ENCODE measurements at regions not wholly inside any gene's neighbourhood (a gene's known extent, or its start where the extent isn't known, plus 50 kb on each side); places are given as distances from the start of the nearest gene placed in this dataset.

DNA sequence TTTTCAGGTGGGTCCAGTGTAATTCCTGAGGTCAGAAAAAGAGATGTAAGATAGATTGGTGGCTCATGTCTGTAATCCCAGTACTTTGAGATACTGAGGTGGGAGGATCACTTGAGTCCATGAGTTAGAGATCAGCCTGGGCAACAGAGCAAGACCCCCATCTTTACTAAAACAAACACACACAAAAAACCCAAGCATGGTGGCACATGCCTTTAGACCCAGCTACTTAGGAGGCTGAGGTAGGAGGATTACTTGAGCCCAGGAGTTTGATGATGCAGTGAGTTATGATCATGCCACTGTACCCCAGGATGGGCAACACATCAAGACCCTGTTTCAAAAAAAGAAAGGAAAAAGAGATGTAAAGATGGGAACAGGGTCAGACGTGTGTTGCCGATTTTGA is 857.4 kb upstream of the NDST4 start:
- TF ChIP-seq, protein P1, sequence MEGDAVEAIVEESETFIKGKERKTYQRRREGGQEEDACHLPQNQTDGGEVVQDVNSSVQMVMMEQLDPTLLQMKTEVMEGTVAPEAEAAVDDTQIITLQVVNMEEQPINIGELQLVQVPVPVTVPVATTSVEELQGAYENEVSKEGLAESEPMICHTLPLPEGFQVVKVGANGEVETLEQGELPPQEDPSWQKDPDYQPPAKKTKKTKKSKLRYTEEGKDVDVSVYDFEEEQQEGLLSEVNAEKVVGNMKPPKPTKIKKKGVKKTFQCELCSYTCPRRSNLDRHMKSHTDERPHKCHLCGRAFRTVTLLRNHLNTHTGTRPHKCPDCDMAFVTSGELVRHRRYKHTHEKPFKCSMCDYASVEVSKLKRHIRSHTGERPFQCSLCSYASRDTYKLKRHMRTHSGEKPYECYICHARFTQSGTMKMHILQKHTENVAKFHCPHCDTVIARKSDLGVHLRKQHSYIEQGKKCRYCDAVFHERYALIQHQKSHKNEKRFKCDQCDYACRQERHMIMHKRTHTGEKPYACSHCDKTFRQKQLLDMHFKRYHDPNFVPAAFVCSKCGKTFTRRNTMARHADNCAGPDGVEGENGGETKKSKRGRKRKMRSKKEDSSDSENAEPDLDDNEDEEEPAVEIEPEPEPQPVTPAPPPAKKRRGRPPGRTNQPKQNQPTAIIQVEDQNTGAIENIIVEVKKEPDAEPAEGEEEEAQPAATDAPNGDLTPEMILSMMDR (conservative IDR thresholded peaks at IDR 0.05 in 1 of 2, IDR thresholded peaks at IDR 0.05 in 1 of 2; ENCODE audit: low read depth in 1 of 2, low read length in 2 of 2) = no peak
- TF ChIP-seq EZH2 (IDR thresholded peaks at IDR 0.05; ENCODE audit: low read length, missing control alignments) = no peak
